ENCODE measurements at regions not wholly inside any gene's neighbourhood (a gene's known extent, or its start where the extent isn't known, plus 50 kb on each side); places are given as distances from the start of the nearest gene placed in this dataset.

- TF ChIP-seq CTCF (IDR thresholded peaks at IDR 0.05; ENCODE audit: extremely low read depth in 1 of 2, insufficient read depth in 1 of 2, low read depth in 1 of 2, low read length in 2 of 2) (no peak), JUN (IDR thresholded peaks at IDR 0.05; ENCODE audit: borderline replicate concordance, insufficient read depth, insufficient read length, low read depth) (no peak), EZH2 (IDR thresholded peaks at IDR 0.05; ENCODE audit: borderline replicate concordance, low read depth, low read length, severe bottlenecking) (no peak), POLR2AphosphoS5 (IDR thresholded peaks at IDR 0.05; ENCODE audit: insufficient read depth, low read depth, low read length) (no peak), POLR2A (IDR thresholded peaks at IDR 0.05; ENCODE audit: low read depth, low read length) (no peak), FOS (IDR thresholded peaks at IDR 0.05; ENCODE audit: borderline replicate concordance, insufficient read depth, low read length) (no peak), MAX (IDR thresholded peaks at IDR 0.05; ENCODE audit: insufficient read depth, insufficient read length) (no peak), GATA2 (IDR thresholded peaks at IDR 0.05; ENCODE audit: insufficient read depth, insufficient read length, low read depth, low read length) (no peak)
Measured at GRCh38 chr15:77541421-77542181, 91.1 kb downstream of the LINGO1 start.

Data from endothelial cell of umbilical vein (primary cell).